Small intestine (tissue), 7 donors: ENCODE measurements at regions not wholly inside any gene's neighbourhood (a gene's known extent, or its start where the extent isn't known, plus 50 kb on each side); places are given as distances from the start of the nearest gene placed in this dataset.
"Not testable (repeated sequence)": the region's sequence is repeated elsewhere in the genome, so short reads cannot be mapped to it uniquely, and the experiment has no call there.

ENCODE experiments used
- DNase-seq, 2 donors: peaks; one replicate each; pipeline versions ENCODE4 v3.0.0 to v3.0.0-alpha.2; 2013
- FAIRE-seq: peaks from 2 replicates; lab custom pipeline; 2012; peaks lifted over from hg19 to GRCh38; lab: Jason Lieb, UNC
- H3K27ac ChIP-seq, 3 donors: one replicate each; pipeline ENCODE4 v1.5.1; 2013; ENCODE audit warnings: low read length in 2 of 3, mild to moderate bottlenecking in 2 of 3, control low read depth in 1 of 3, inconsistent platforms in 1 of 3, low read depth in 1 of 3, moderate library complexity in 1 of 3
- H3K27me3 ChIP-seq, 3 donors: one replicate each; pipeline ENCODE4 v1.6.1; 2013; ENCODE audit warnings: low read length in 3 of 3, inconsistent platforms in 1 of 3; ENCODE audit not compliant: control insufficient read depth in 3 of 3, insufficient read depth in 3 of 3
- H3K36me3 ChIP-seq, 3 donors: one replicate each; pipeline ENCODE4 v1.6.1; 2013; ENCODE audit warnings: low read length in 3 of 3, inconsistent platforms in 1 of 3, low read depth in 1 of 3, mild to moderate bottlenecking in 1 of 3, moderate library complexity in 1 of 3; ENCODE audit not compliant: control insufficient read depth in 3 of 3, insufficient read depth in 2 of 3
- H3K4me1 ChIP-seq, 3 donors: one replicate each; pipeline ENCODE4 v1.6.1; 2013; ENCODE audit warnings: low read length in 2 of 3, inconsistent platforms in 1 of 3, low read depth in 1 of 3, mild to moderate bottlenecking in 1 of 3, moderate library complexity in 1 of 3; ENCODE audit not compliant: control insufficient read depth in 3 of 3, insufficient read depth in 2 of 3
- H3K4me3 ChIP-seq, 3 donors: one replicate each; pipeline ENCODE4 v1.5.1; 2013; ENCODE audit warnings: low read length in 3 of 3, control low read depth in 1 of 3, inconsistent platforms in 1 of 3, low read depth in 1 of 3, mild to moderate bottlenecking in 1 of 3, moderate library complexity in 1 of 3
- H3K9me3 ChIP-seq, 2 donors: one replicate each; pipeline ENCODE4 v1.6.1; 2013; ENCODE audit warnings: low read depth in 1 of 2, low read length in 1 of 2; ENCODE audit not compliant: control insufficient read depth in 2 of 2, insufficient read depth in 1 of 2
- WGBS, 3 donors: extraction: QIAGEN DNeasy Blood & Tissue Kit; methylation state at CpG; one replicate each; pipeline ENCODE4 v1.1.7; 2013; 5-methylcytosine and 5-hydroxymethylcytosine counted together
- donor health status: healthy with polysubstance abuse.
- donor health status: control.
- donor health status: control.
- donor health status: Bipolar disorder and iron deficiency.
- donor health status: healthy.

DNA sequence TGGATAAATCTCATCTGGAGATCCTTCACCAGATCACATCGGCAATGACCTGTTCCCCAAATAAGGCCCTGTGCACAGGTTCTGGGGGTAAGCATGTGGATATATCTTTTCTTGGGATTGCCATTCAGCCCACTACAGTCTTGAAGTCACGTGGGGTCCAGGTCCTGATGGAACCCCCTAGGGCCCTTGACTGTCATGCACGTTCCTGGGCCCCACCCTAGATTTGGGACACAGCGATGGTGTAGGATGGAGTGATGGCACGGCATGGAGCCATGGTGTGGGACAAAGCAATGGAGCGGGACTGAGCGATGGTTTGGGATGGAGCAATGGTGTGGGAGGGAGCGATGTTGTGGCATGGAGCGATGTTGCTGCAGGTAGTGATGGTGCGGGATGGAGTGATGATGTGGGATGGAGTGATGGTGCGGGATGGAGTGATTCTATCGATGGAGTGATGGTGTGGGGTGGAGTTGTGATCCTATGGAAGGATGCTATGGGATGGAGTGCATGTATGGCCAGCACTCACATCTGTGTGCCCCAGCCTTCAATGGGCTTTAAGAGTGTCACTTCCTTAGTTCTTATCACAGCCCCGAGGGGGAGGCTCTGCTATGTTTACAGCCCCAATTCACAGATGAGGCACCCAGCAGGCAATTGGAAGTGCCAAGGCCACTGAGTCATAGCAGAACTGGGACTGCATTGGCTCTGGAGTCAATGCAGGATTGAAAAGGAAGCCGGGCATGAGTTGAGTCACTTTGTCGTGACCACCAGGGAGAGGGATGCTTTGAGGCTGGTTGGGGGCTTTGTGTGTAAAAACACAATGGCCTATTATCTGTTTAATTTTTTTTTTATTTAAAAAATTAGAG is 97.0 kb upstream of the C1orf174 start:
- H3K27me3 ChIP-seq, result no peaks in the 10 kb centered on the region
- no peaks in the 10 kb centered on the region for H3K36me3 ChIP-seq
- FAIRE-seq, result no peak
- WGBS, 3 donors, result 84 to 88% (median 85%) methylated on average over 15 of the region's 15 CpGs
- no peaks in the 10 kb centered on the region for H3K9me3 ChIP-seq
- H3K4me1 ChIP-seq, result no peaks in the 10 kb centered on the region
- H3K27ac ChIP-seq, result no peak overlapping the region
- no peak overlapping the region for H3K4me3 ChIP-seq
- no peak for DNase-seq

DNA sequence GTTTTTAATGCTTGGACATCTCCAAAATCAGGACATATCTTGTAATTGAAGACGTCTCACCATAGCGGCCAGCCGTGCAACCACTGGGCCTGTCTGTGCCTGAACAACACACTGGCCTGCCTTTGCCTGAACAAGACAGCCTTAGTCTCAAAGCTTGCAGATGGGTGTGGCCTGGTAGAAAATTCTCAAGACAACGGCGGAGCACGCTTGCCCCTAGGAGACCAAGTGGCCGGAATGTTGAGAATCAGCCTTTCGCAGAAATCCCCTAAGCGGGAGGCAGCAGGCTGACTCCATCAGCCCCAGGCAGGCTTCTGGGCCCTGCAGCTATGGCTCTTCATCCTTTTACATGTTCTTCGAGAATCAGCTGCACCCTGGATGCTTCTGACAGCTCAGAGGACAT is 98.0 kb upstream of the C1orf174 start:
- Histone ChIP-seq H3K36me3 (no peaks in the 10 kb centered on the region), H3K27me3 (no peaks in the 10 kb centered on the region), H3K4me1 (no peaks in the 10 kb centered on the region), H3K4me3 (no peak overlapping the region), H3K9me3 (no peaks in the 10 kb centered on the region), H3K27ac (no peak overlapping the region)
- DNase-seq (no peak), FAIRE-seq (no peak)
- WGBS, 3 donors, result 81 to 84% (median 83%) methylated on average over 10 of the region's 10 CpGs

DNA sequence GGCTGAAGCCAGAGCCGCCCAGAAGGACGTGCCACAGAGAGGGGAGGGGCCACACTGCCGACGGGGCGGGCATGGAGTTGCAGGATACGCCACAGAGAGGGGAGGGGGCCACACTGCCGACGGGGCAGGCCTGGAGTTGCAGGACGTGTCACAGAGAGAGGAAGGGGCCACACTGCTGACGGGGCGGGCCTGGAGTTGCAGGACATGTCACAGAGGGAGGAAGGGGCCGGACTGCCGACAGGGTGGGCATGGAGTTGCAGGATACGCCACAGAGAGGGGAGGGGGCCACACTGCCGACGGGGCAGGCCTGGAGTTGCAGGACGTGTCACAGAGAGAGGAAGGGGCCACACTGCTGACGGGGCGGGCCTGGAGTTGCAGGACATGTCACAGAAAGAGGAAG is 99.4 kb upstream of the C1orf174 start:
- not testable (repeated sequence) for DNase-seq, H3K9me3 ChIP-seq, H3K27me3 ChIP-seq, H3K36me3 ChIP-seq, H3K27ac ChIP-seq, FAIRE-seq, H3K4me1 ChIP-seq, H3K4me3 ChIP-seq
- 31 to 58% (median 43%) methylated on average over 9 to 16 of the region's 19 CpGs for WGBS, 3 donors

DNA sequence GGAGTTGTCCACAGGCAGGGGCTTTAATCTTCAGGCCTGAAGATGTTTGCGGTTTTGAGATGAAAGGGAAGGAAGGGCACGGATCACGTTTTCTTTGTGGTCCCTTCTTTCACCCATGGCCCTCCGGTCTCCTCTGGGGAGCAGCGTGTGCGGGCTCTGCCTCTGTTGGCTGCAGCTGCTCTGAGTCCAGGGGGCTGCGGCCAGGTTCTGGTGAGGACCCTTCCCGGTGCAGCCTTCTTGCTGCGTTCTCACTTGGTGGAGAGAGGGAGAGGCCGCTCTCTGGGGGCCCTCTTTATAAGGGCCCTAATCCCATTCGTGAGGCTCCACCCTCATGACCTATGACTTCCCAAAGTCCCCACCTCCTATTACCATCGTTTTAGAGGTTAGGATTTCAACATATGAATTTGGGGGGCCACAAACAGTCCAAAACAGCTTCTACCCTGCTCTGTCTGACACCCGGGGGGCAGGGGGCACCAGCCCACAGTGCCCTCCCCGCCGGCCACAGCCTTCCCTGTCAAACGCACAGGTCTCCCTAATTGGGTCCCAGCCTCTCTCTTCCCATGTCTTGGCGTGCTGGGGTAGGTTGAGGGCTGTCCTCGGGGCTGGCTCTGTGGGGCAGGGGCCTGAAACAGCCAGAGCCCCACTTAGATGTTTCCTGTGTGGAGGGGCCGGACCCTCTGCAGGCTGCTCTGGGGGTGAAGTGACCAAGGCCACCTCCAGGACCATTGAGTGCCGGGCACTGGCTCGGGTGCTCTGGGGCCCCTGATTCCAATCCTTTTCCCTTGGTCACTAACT is 100.1 kb upstream of the C1orf174 start:
- no peak for FAIRE-seq
- Histone ChIP-seq H3K27ac (no peak overlapping the region), H3K4me3 (no peak overlapping the region), H3K36me3 (no peaks in the 10 kb centered on the region), H3K4me1 (no peaks in the 10 kb centered on the region), H3K27me3 (no peaks in the 10 kb centered on the region), H3K9me3 (no peaks in the 10 kb centered on the region)
- no peak for DNase-seq
- WGBS, 3 donors, result 67 to 70% (median 69%) methylated on average over 20 to 21 of the region's 21 CpGs

DNA sequence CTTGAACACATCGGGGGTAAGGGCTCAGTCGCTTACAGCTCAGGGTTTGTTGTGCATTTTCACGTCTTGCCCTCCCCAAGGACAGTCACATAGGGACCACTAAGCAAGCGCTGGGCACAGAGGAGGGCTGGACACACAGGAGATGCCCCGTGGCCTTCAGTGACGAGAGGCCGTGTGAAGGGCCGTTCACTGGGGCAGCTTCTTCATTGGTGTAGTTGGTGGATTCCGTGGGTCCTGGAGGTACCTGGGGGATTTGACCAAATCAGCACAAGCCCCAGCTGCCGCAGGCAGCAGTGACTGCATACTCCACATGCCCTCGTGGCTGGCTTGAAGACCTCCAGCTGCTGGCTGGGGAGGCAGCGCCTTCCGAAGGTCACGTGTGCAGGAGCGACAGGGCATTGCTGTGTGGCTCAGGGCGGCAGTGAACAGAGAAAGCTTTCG is 100.8 kb upstream of the C1orf174 start:
- H3K4me3 ChIP-seq, result no peak overlapping the region
- H3K4me1 ChIP-seq, result no peaks in the 10 kb centered on the region
- no peak for FAIRE-seq
- DNase-seq, result no peak
- 74 to 87% (median 75%) methylated on average over 17 of the region's 17 CpGs for WGBS, 3 donors
- no peaks in the 10 kb centered on the region for H3K27me3 ChIP-seq
- no peak overlapping the region for H3K27ac ChIP-seq
- no peaks in the 10 kb centered on the region for H3K36me3 ChIP-seq
- no peaks in the 10 kb centered on the region for H3K9me3 ChIP-seq

DNA sequence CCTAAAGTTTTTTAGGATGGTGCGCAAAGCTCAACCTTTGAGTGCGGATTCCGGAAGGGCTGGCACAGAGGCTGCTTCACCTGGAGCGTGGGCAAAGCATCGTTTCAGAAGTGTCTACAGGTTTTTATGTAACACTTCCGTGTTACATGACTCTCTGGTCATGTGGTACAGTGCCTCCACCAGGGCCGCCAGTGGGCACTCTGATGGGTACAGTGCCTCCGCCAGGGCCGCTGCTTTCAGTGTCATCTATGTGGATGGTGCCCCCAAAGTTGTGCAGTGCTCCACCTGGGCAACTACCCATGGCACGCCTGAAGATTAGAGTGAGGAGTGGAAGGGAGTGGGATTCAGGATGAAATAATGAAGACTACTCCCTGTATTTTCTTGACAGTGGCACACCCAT is 101.4 kb upstream of the C1orf174 start:
- Histone ChIP-seq H3K27me3 (no peaks in the 10 kb centered on the region), H3K4me3 (no peak overlapping the region), H3K4me1 (no peaks in the 10 kb centered on the region), H3K27ac (no peak overlapping the region), H3K36me3 (no peaks in the 10 kb centered on the region), H3K9me3 (no peaks in the 10 kb centered on the region)
- WGBS, 3 donors, result 83 to 90% (median 87%) methylated on average over 10 of the region's 10 CpGs
- FAIRE-seq, result no peak
- DNase-seq, result no peak

DNA sequence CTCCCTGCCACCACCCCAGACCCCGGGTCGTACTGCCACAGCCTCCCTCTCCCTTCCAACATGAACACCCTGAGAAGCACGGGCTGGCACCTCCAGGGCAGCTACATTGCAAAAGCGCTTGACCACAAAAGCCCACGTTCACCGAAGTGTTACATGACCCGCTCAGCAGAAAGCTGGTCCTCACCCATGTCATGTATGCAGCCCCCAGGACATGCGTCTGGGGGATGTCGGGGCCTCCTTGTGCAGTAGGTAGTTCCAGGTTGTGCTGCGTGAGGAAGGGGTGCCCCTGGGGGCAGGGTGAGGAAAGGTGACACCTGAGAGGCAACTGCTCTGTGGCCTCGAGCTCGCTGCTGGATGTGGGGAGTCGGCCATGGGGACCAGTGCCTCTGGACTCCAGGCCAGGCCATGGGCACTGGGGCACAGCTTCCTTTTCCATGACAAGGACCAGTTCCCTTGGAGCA is 102.0 kb upstream of the C1orf174 start:
- no peak for FAIRE-seq
- H3K9me3 ChIP-seq, result no peaks in the 10 kb centered on the region
- H3K27me3 ChIP-seq, result no peaks in the 10 kb centered on the region
- WGBS, 3 donors, result 75 to 76% (median 76%) methylated on average over 13 of the region's 13 CpGs
- H3K36me3 ChIP-seq, result no peaks in the 10 kb centered on the region
- H3K27ac ChIP-seq, result no peak overlapping the region
- H3K4me1 ChIP-seq, result no peaks in the 10 kb centered on the region
- no peak for DNase-seq
- no peak overlapping the region for H3K4me3 ChIP-seq

DNA sequence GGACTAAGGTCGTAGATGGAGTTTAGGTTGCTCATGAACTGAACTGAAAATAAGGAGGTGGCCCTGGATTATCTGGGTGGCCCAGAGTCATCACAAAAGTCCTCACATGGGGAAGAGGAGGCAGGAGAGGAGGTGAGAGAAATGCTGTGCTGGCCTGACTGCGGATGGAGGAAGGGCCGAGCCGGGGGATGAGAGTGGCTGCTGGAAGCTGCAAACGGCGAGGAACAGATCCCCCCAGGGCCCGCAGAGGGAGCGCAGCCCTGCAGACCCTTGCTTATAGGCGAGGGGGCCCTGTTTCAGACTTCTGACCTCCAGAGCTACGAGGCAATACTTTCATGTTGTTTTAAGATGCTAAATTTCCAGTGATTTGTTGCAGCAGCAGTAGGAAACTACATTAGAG is 102.7 kb upstream of the C1orf174 start:
- no peak for FAIRE-seq
- no peak for DNase-seq

More for the DNA sequence above, 102.7 kb upstream of the C1orf174 start:
- Histone ChIP-seq H3K36me3 (no peaks in the 10 kb centered on the region), H3K4me3 (no peak overlapping the region), H3K27me3 (no peaks in the 10 kb centered on the region), H3K27ac (no peak overlapping the region), H3K9me3 (no peaks in the 10 kb centered on the region), H3K4me1 (no peaks in the 10 kb centered on the region)
- 63 to 73% (median 68%) methylated on average over 10 of the region's 10 CpGs for WGBS, 3 donors
